Left renal cortex interstitium (tissue), 4 donors: ENCODE measurements at regions not wholly inside any gene's neighbourhood (a gene's known extent, or its start where the extent isn't known, plus 50 kb on each side); places are given as distances from the start of the nearest gene placed in this dataset.

ENCODE experiments used
- DNase-seq, 4 donors: peaks; one replicate each; pipeline ENCODE4 v3.0.0-alpha.2; 2013; ENCODE audit warnings: low read depth in 4 of 4, low spot score in 2 of 4, missing footprints in 1 of 4

GRCh38 chr4:159497936-159498335, 395.1 kb downstream of the RAPGEF2 start:
- no peak for DNase-seq

- DNase-seq = no peak
These were observed 395.7 kb downstream of the RAPGEF2 start for GRCh38 chr4:159498446-159499115.

- no peak for DNase-seq
These were observed 398.0 kb downstream of the RAPGEF2 start for GRCh38 chr4:159500861-159501260.

GRCh38 chr4:159503236-159504008, 400.5 kb downstream of the RAPGEF2 start:
- DNase-seq = no peak

GRCh38 chr4:159504684-159505083, 401.8 kb downstream of the RAPGEF2 start:
- no peak for DNase-seq

- no peak for DNase-seq
These were observed 402.5 kb downstream of the RAPGEF2 start for GRCh38 chr4:159505266-159505975.

GRCh38 chr4:159506801-159507517, 404.1 kb downstream of the RAPGEF2 start:
- no peak for DNase-seq

GRCh38 chr4:159508917-159509500, 406.1 kb downstream of the RAPGEF2 start:
- DNase-seq = no peak

GRCh38 chr4:159512348-159512747, 409.5 kb downstream of the RAPGEF2 start:
- no peak for DNase-seq

GRCh38 chr4:159515314-159516025, 412.6 kb downstream of the RAPGEF2 start:
- DNase-seq = no peak

- no peak for DNase-seq
These were observed 413.8 kb downstream of the RAPGEF2 start for GRCh38 chr4:159516556-159517140.

GRCh38 chr4:159520074-159520473, 417.2 kb downstream of the RAPGEF2 start:
- DNase-seq = no peak

GRCh38 chr4:159526172-159526571, 423.3 kb downstream of the RAPGEF2 start:
- DNase-seq = no peak

GRCh38 chr4:159534655-159535054, 431.8 kb downstream of the RAPGEF2 start:
- DNase-seq = no peak

GRCh38 chr4:159538556-159538955, 435.7 kb downstream of the RAPGEF2 start:
- DNase-seq = no peak

GRCh38 chr4:159540038-159540437, 437.2 kb downstream of the RAPGEF2 start:
- no peak for DNase-seq

GRCh38 chr4:159540501-159540900, 437.6 kb downstream of the RAPGEF2 start:
- no peak for DNase-seq

- DNase-seq = no peak
These were observed 438.3 kb downstream of the RAPGEF2 start for GRCh38 chr4:159541143-159541542.

- no peak for DNase-seq
These were observed 439.4 kb downstream of the RAPGEF2 start for GRCh38 chr4:159542296-159542695.

GRCh38 chr4:159543831-159544230, 441.0 kb downstream of the RAPGEF2 start:
- no peak for DNase-seq
